Neural progenitor cell (in vitro differentiated cells): ENCODE measurements at regions not wholly inside any gene's neighbourhood (a gene's known extent, or its start where the extent isn't known, plus 50 kb on each side); places are given as distances from the start of the nearest gene placed in this dataset.

Experiments used
- EZH2 ChIP-seq: fragments of 200-600 bp; sonication (generic); IDR thresholded peaks from 2 replicates; pipeline ENCODE4 v1.6.1; 2017; ENCODE audit warnings: antibody characterized with exemption, mild to moderate bottlenecking, moderate library complexity
- TF ChIP-seq, protein P1 (sequence below): fragments of 200-600 bp; sonication (generic); IDR thresholded peaks from 2 replicates; pipeline ENCODE4 v1.5.1; 2017; ENCODE audit warnings: antibody characterized with exemption, mild to moderate bottlenecking

DNA sequence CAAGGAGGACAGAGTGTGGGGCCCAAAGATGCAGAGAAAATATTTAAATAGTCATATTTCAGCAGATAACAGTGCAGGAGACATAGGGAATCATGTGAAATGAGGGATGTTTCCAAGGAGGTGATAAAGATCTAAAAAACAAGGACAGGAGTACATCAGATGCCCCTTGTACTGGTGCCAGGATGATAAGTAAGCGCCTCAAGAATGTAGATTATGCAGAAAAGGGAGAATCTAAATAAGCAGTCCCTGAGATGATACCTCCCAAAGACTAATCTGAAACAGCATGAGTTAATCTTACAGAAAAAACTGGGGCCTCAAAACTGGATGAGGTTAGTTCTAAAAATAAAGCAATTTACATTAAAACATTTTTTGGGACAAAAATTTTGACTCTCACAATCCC is 136.1 kb upstream of the WDFY3 start:
- TF ChIP-seq, protein P1, sequence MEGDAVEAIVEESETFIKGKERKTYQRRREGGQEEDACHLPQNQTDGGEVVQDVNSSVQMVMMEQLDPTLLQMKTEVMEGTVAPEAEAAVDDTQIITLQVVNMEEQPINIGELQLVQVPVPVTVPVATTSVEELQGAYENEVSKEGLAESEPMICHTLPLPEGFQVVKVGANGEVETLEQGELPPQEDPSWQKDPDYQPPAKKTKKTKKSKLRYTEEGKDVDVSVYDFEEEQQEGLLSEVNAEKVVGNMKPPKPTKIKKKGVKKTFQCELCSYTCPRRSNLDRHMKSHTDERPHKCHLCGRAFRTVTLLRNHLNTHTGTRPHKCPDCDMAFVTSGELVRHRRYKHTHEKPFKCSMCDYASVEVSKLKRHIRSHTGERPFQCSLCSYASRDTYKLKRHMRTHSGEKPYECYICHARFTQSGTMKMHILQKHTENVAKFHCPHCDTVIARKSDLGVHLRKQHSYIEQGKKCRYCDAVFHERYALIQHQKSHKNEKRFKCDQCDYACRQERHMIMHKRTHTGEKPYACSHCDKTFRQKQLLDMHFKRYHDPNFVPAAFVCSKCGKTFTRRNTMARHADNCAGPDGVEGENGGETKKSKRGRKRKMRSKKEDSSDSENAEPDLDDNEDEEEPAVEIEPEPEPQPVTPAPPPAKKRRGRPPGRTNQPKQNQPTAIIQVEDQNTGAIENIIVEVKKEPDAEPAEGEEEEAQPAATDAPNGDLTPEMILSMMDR, result no peak
- no peak for TF ChIP-seq EZH2
